CD4-positive, alpha-beta T cell (primary cell): ENCODE measurements at regions not wholly inside any gene's neighbourhood (a gene's known extent, or its start where the extent isn't known, plus 50 kb on each side); places are given as distances from the start of the nearest gene placed in this dataset.

Source experiments
- ATAC-seq: fragments of 200-7000 bp; cut with Tn5 transposase; one replicate; pipeline ENCODE4 v1.10.0; 2022; ENCODE audit warnings: mild to moderate bottlenecking; ENCODE audit not compliant: poor library complexity
- CTCF ChIA-PET: fragments of 350-600 bp; sonication (Branson Sonifier 250); formaldehyde crosslinking; loops from one replicate; lab custom pipeline; 2021; ENCODE audit warnings: antibody characterized with exemption, inconsistent platforms; lab: Charles Lee
- POLR2A ChIA-PET: fragments of 350-600 bp; sonication (Branson Sonifier 250); formaldehyde crosslinking; loops from one replicate; lab custom pipeline; 2021; ENCODE audit warnings: antibody characterized with exemption, inconsistent platforms; lab: Charles Lee
- DNase-seq, 14 experiments: peaks; one replicate each; pipeline ENCODE4 v3.0.0-alpha.2; 2013 to 2020; ENCODE audit warnings: mixed read lengths in 2 of 14
- H3K27ac ChIP-seq, 2 donors: one replicate each; pipeline versions ENCODE4 v1.5.1 to v1.7.0; 2013; ENCODE audit warnings: low read length in 2 of 2, low read depth in 1 of 2, mild to moderate bottlenecking in 1 of 2
- H3K27me3 ChIP-seq, 2 experiments: 1 replicate in 1 of 2; 2 replicates in 1 of 2; pipeline versions ENCODE4 v1.6.1 to v1.7.0; 2013; ENCODE audit warnings: low read length in 2 of 2, control low read depth in 1 of 2, mild to moderate bottlenecking in 1 of 2, moderate library complexity in 1 of 2; ENCODE audit not compliant: insufficient read depth in 2 of 2, control insufficient read depth in 1 of 2
- H3K36me3 ChIP-seq: one replicate; pipeline ENCODE4 v1.6.1; 2013; ENCODE audit warnings: low read length, control low read depth; ENCODE audit not compliant: insufficient read depth
- H3K4me1 ChIP-seq: one replicate; pipeline ENCODE4 v1.6.1; 2013; ENCODE audit warnings: low read length, control low read depth; ENCODE audit not compliant: insufficient read depth
- H3K4me3 ChIP-seq: one replicate; pipeline ENCODE4 v1.5.1; 2013; ENCODE audit warnings: mild to moderate bottlenecking, low read length, moderate library complexity
- H3K9me3 ChIP-seq, 2 experiments: 1 replicate in 1 of 2; 2 replicates in 1 of 2; pipeline versions ENCODE4 v1.6.1 to v1.7.0; 2013; ENCODE audit warnings: low read length in 2 of 2, mild to moderate bottlenecking in 2 of 2, control low read depth in 1 of 2, moderate library complexity in 1 of 2; ENCODE audit not compliant: control insufficient read depth in 1 of 2, insufficient read depth in 1 of 2
- H3K27ac Mint-ChIP-seq: one replicate; pipeline ENCODE4 v1.8.0; 2020; ENCODE audit warnings: mixed read lengths
- H3K27me3 Mint-ChIP-seq: one replicate; pipeline ENCODE4 v1.8.0; 2021; ENCODE audit warnings: mixed read lengths
- H3K36me3 Mint-ChIP-seq: one replicate; pipeline ENCODE4 v1.8.0; 2021; ENCODE audit warnings: low read depth, mixed read lengths
- H3K4me1 Mint-ChIP-seq: one replicate; pipeline ENCODE4 v1.8.0; 2021; ENCODE audit warnings: low read depth, mixed read lengths
- H3K4me3 Mint-ChIP-seq: one replicate; pipeline ENCODE4 v1.8.0; 2020; ENCODE audit warnings: mild to moderate bottlenecking, mixed read lengths
- H3K9me3 Mint-ChIP-seq: one replicate; pipeline ENCODE4 v1.8.0; 2020; ENCODE audit warnings: mixed read lengths
- CTCF ChIP-seq: fragments of 200-600 bp; IDR thresholded peaks from one replicate; pipeline ENCODE4 v1.8.0; 2022; ENCODE audit warnings: antibody characterized with exemption, mild to moderate bottlenecking
- intact Hi-C, 2 experiments: fragments of 100-400 bp; cut with DNase I in 1 of 2; cut with micrococcal nuclease in 1 of 2; formaldehyde crosslinking; loops; one replicate each; pipeline versions ENCODE4 v1.15.1 to v1.9.0; 2023 to 2025; cut with DNase I, micrococcal nuclease

GRCh38 chr17:55909776-55910175 lies 158.9 kb downstream of the PCTP start:
- CTCF ChIA-PET = no interaction called here
- no peak overlapping the region for H3K27ac Mint-ChIP-seq
- DNase-seq (no peak), ATAC-seq (no peak)
- H3K27me3 Mint-ChIP-seq = peaks cover 12% of the 10 kb centered on the region
- H3K4me1 ChIP-seq = no peaks in the 10 kb centered on the region
- H3K4me3 ChIP-seq = no peak overlapping the region
- no peaks in the 10 kb centered on the region for H3K4me1 Mint-ChIP-seq
- POLR2A ChIA-PET = no interaction called here
- H3K36me3 Mint-ChIP-seq = no peaks in the 10 kb centered on the region
- no peak overlapping the region for H3K27ac ChIP-seq
- no peaks in the 10 kb centered on the region for H3K27me3 ChIP-seq
- peaks cover 0 to 19% of the 10 kb centered on the region in 2 experiments for H3K9me3 ChIP-seq
- no peaks in the 10 kb centered on the region for H3K9me3 Mint-ChIP-seq
- H3K4me3 Mint-ChIP-seq = no peak overlapping the region
- intact Hi-C loops = no loop called here
- TF ChIP-seq CTCF = no peak
- no peaks in the 10 kb centered on the region for H3K36me3 ChIP-seq

- Mint-ChIP-seq H3K27me3 (peaks cover 23% of the 10 kb centered on the region), H3K27ac (no peak overlapping the region), H3K36me3 (no peaks in the 10 kb centered on the region), H3K4me3 (no peak overlapping the region), H3K4me1 (no peaks in the 10 kb centered on the region), H3K9me3 (no peaks in the 10 kb centered on the region)
- H3K27me3 ChIP-seq = no peaks in the 10 kb centered on the region
- peaks cover 0 to 19% of the 10 kb centered on the region in 2 experiments for H3K9me3 ChIP-seq
- intact Hi-C loops = no loop called here
- no peak for TF ChIP-seq CTCF
- ATAC-seq (no peak), DNase-seq (no peak)
- H3K36me3 ChIP-seq = no peaks in the 10 kb centered on the region
- no peak overlapping the region for H3K4me3 ChIP-seq
- no peak overlapping the region for H3K27ac ChIP-seq
- H3K4me1 ChIP-seq = no peaks in the 10 kb centered on the region
- ChIA-PET CTCF (no interaction called here), POLR2A (no interaction called here)
Observed at GRCh38 chr17:55911186-55911585, 160.3 kb downstream of the PCTP start.

- DNase-seq = no peak
- TF ChIP-seq CTCF = no peak
- Histone ChIP-seq H3K9me3 (no peaks in the 10 kb centered on the region), H3K27me3 (no peaks in the 10 kb centered on the region), H3K4me3 (no peak overlapping the region), H3K36me3 (no peaks in the 10 kb centered on the region), H3K27ac (no peak overlapping the region), H3K4me1 (no peaks in the 10 kb centered on the region)
- Mint-ChIP-seq H3K4me1 (peaks cover 17% of the 10 kb centered on the region), H3K9me3 (peaks cover 4% of the 10 kb centered on the region), H3K27ac (no peak overlapping the region), H3K36me3 (no peaks in the 10 kb centered on the region), H3K4me3 (no peak overlapping the region), H3K27me3 (no peaks in the 10 kb centered on the region)
- intact Hi-C loops = loop anchor here in 1 of 2 experiments (5.0 kb wide), 1 partner anchor 42 kb away; no protein-coding TSS in a partner anchor
- ATAC-seq = no peak
- ChIA-PET CTCF (no interaction called here), POLR2A (interaction anchor here (0.6 kb wide), 1 partner anchor 22 kb away, joined by 3 read pairs; no protein-coding TSS in a partner anchor)
Observed at GRCh38 chr17:55925440-55925839, 174.6 kb downstream of the PCTP start.
